Caco-2 (cell line): ENCODE measurements at regions not wholly inside any gene's neighbourhood (a gene's known extent, or its start where the extent isn't known, plus 50 kb on each side); places are given as distances from the start of the nearest gene placed in this dataset.

Experiments
- BruUV-seq: library from RNA; stranded (reverse); fragments of 400-500 nt; replicated peaks from 2 replicates; lab custom pipeline; 2021; lab: Mats Ljungman, UMichigan
- CTCF ChIA-PET: fragments of 300-600 bp; sonication (Branson Sonifier 250); formaldehyde crosslinking; loops from one replicate; lab custom pipeline; 2022; ENCODE audit warnings: antibody characterized with exemption; lab: Charles Lee
- POLR2A ChIA-PET: fragments of 300-600 bp; sonication (Branson Sonifier 250); formaldehyde crosslinking; loops from one replicate; lab custom pipeline; 2022; ENCODE audit warnings: antibody characterized with exemption; lab: Charles Lee
- DNase-seq, 2 experiments: peaks; one replicate each; pipeline versions ENCODE4 v3.0.0 to v3.0.0-alpha.2; 2020 to 2022
- H3K27me3 ChIP-seq: replicated peaks from 2 replicates; pipeline ENCODE4 v1.6.0; 2011; ENCODE audit warnings: low read length; ENCODE audit not compliant: control insufficient read depth, insufficient read depth
- H3K36me3 ChIP-seq: 2 replicates; pipeline ENCODE4 v1.5.1; 2011; ENCODE audit warnings: low read length; ENCODE audit not compliant: control insufficient read depth, insufficient read depth
- H3K4me1 ChIP-seq: fragments of 250-450 bp; sonication (Bioruptor Pico); 2 replicates; pipeline ENCODE4 v1.5.1; 2020; ENCODE audit warnings: mild to moderate bottlenecking
- H3K4me3 ChIP-seq: 2 replicates; pipeline ENCODE4 v1.5.1; 2011; ENCODE audit warnings: low read depth, mild to moderate bottlenecking, control low read depth, low read length
- H3K9me3 ChIP-seq: fragments of 250-450 bp; sonication (Bioruptor Pico); 2 replicates; pipeline ENCODE4 v1.5.1; 2020; ENCODE audit warnings: mild to moderate bottlenecking, moderate library complexity
- H3K27ac Mint-ChIP-seq: one replicate; pipeline ENCODE4 v1.8.0; 2022; ENCODE audit warnings: mixed read lengths; ENCODE audit not compliant: unreplicated experiment
- H3K27me3 Mint-ChIP-seq: one replicate; pipeline ENCODE4 v1.8.0; 2022; ENCODE audit warnings: mixed read lengths; ENCODE audit not compliant: insufficient read depth, unreplicated experiment
- H3K36me3 Mint-ChIP-seq: one replicate; pipeline ENCODE4 v1.8.0; 2022; ENCODE audit warnings: mild to moderate bottlenecking, mixed read lengths; ENCODE audit not compliant: insufficient read depth, unreplicated experiment
- H3K4me1 Mint-ChIP-seq: one replicate; pipeline ENCODE4 v1.8.0; 2022; ENCODE audit warnings: low read depth, mixed read lengths; ENCODE audit not compliant: unreplicated experiment
- H3K4me3 Mint-ChIP-seq: one replicate; pipeline ENCODE4 v1.8.0; 2022; ENCODE audit warnings: mild to moderate bottlenecking, moderate library complexity, mixed read lengths; ENCODE audit not compliant: unreplicated experiment
- H3K9me3 Mint-ChIP-seq: one replicate; pipeline ENCODE4 v1.8.0; 2022; ENCODE audit warnings: mixed read lengths; ENCODE audit not compliant: unreplicated experiment
- CTCF ChIP-seq, 2 experiments: fragments of 200-600 bp in 1 of 2; IDR thresholded peaks; 1 replicate in 1 of 2; 2 replicates in 1 of 2; pipeline versions ENCODE4 v1.5.1 to v1.8.0; 2011 to 2022; ENCODE audit warnings: antibody characterized with exemption in 1 of 2, control low read depth in 1 of 2, inconsistent platforms in 1 of 2, low read depth in 1 of 2, low read length in 1 of 2, mild to moderate bottlenecking in 1 of 2, moderate library complexity in 1 of 2; ENCODE audit not compliant: insufficient read depth in 1 of 2, severe bottlenecking in 1 of 2, unreplicated experiment in 1 of 2
- intact Hi-C: fragments of 100-400 bp; cut with micrococcal nuclease; formaldehyde crosslinking; loops from one replicate; pipeline ENCODE4 v1.10.0; 2022; ENCODE audit not compliant: unreplicated experiment

GRCh38 chr12:72134246-72135020 is 137.7 kb upstream of the TRHDE start:
- no peak overlapping the region for H3K4me3 Mint-ChIP-seq
- Histone ChIP-seq H3K4me1 (no peaks in the 10 kb centered on the region), H3K36me3 (no peaks in the 10 kb centered on the region), H3K4me3 (no peak overlapping the region), H3K27me3 (no peaks in the 10 kb centered on the region), H3K9me3 (no peaks in the 10 kb centered on the region)
- BruUV-seq = no TSS peak
- no peak for TF ChIP-seq CTCF (IDR thresholded peaks at IDR 0.05; ENCODE audit: insufficient read depth in 1 of 2, low read depth in 1 of 2, low read length in 1 of 2, severe bottlenecking in 1 of 2, unreplicated experiment in 1 of 2)
- H3K27me3 Mint-ChIP-seq = peaks cover 19% of the 10 kb centered on the region
- no peak overlapping the region for H3K27ac Mint-ChIP-seq
- no peaks in the 10 kb centered on the region for H3K9me3 Mint-ChIP-seq
- ChIA-PET CTCF (no interaction called here), POLR2A (no interaction called here)
- H3K4me1 Mint-ChIP-seq = no peaks in the 10 kb centered on the region
- no peak for DNase-seq
- intact Hi-C loops = loop anchor here (10.0 kb wide), 1 partner anchor 120 kb away; no protein-coding TSS in a partner anchor
- H3K36me3 Mint-ChIP-seq = no peaks in the 10 kb centered on the region

- DNase-seq = no peak
- H3K27ac Mint-ChIP-seq = no peak overlapping the region
- H3K27me3 Mint-ChIP-seq = peaks cover 19% of the 10 kb centered on the region
- H3K36me3 Mint-ChIP-seq = no peaks in the 10 kb centered on the region
- no peaks in the 10 kb centered on the region for H3K4me1 Mint-ChIP-seq
- no peak for TF ChIP-seq CTCF (IDR thresholded peaks at IDR 0.05; ENCODE audit: insufficient read depth in 1 of 2, low read depth in 1 of 2, low read length in 1 of 2, severe bottlenecking in 1 of 2, unreplicated experiment in 1 of 2)
- intact Hi-C loops = loop anchor here (10.0 kb wide), 1 partner anchor 120 kb away; no protein-coding TSS in a partner anchor
- H3K9me3 Mint-ChIP-seq = no peaks in the 10 kb centered on the region
- H3K4me3 Mint-ChIP-seq = no peak overlapping the region
- H3K4me1 ChIP-seq = no peaks in the 10 kb centered on the region
- ChIA-PET POLR2A (no interaction called here), CTCF (no interaction called here)
- no peaks in the 10 kb centered on the region for H3K36me3 ChIP-seq
- H3K9me3 ChIP-seq = no peaks in the 10 kb centered on the region
- no peaks in the 10 kb centered on the region for H3K27me3 ChIP-seq
- H3K4me3 ChIP-seq = no peak overlapping the region
- no TSS peak for BruUV-seq
Observed at GRCh38 chr12:72135021-72135301, 137.2 kb upstream of the TRHDE start.

DNA sequence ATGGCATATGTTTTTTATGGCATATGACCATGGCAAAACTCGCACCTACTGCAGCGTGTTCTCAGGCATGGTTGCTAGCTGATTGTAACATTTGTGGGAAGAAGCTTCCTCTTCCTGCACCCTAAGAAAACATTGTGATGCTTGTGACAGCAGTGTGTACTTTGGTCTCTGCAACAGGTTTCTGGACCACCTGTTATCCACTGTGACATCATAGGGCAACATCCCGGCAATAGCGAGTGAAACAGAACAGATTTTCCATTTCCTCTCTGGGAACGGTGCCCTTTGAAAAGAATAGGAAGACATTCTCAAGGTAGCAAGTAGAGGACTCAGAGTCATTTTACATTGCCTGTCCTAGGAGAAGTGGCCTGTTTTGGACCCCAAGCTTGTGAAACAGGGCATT is 135.4 kb upstream of the TRHDE start:
- CTCF ChIA-PET = no interaction called here

More for the DNA sequence above, 135.4 kb upstream of the TRHDE start:
- H3K4me3 ChIP-seq = no peak overlapping the region
- H3K9me3 Mint-ChIP-seq = no peaks in the 10 kb centered on the region
- H3K36me3 ChIP-seq = no peaks in the 10 kb centered on the region
- intact Hi-C loops = loop anchor here (10.0 kb wide), 1 partner anchor 122 kb away; no protein-coding TSS in a partner anchor
- no peak for DNase-seq
- H3K27me3 Mint-ChIP-seq = peaks cover 20% of the 10 kb centered on the region
- no peak overlapping the region for H3K27ac Mint-ChIP-seq
- H3K4me1 ChIP-seq = no peaks in the 10 kb centered on the region
- POLR2A ChIA-PET = no interaction called here
- H3K9me3 ChIP-seq = no peaks in the 10 kb centered on the region
- no peak for TF ChIP-seq CTCF (IDR thresholded peaks at IDR 0.05; ENCODE audit: insufficient read depth in 1 of 2, low read depth in 1 of 2, low read length in 1 of 2, severe bottlenecking in 1 of 2, unreplicated experiment in 1 of 2)
- no TSS peak for BruUV-seq
- H3K27me3 ChIP-seq = no peaks in the 10 kb centered on the region
- H3K36me3 Mint-ChIP-seq = no peaks in the 10 kb centered on the region
- no peak overlapping the region for H3K4me3 Mint-ChIP-seq
- no peaks in the 10 kb centered on the region for H3K4me1 Mint-ChIP-seq
